ENCODE measurements at regions not wholly inside any gene's neighbourhood (a gene's known extent, or its start where the extent isn't known, plus 50 kb on each side); places are given as distances from the start of the nearest gene placed in this dataset.

GRCh38 chr9:11072176-11072575 is 459.4 kb upstream of the PTPRD start:
- Histone ChIP-seq H3K27me3 (no peaks in the 10 kb centered on the region), H3K36me3 (no peaks in the 10 kb centered on the region), H3K27ac (no peak overlapping the region), H3K4me3 (no peak overlapping the region), H3K4me1 (no peaks in the 10 kb centered on the region), H3K9me3 (no peaks in the 10 kb centered on the region)
- TF ChIP-seq POLR2A (IDR thresholded peaks at IDR 0.05): no peak
- TF ChIP-seq CTCF (IDR thresholded peaks at IDR 0.05): no peak
- no peak for TF ChIP-seq POLR2AphosphoS5 (IDR thresholded peaks at IDR 0.05)
- TF ChIP-seq EP300 (IDR thresholded peaks at IDR 0.05; ENCODE audit: low read depth): no peak
- in situ Hi-C loops (cut with MboI; ENCODE audit: low pct_ligation_motif_present in 1 of 4, low pct_unique_long_range_greater_than_20kb in 1 of 4, low sequenced_read_pairs in 3 of 4) (no loop called here), intact Hi-C loops (cut with DNase I; ENCODE audit: low total_unique reads) (no loop called here)
- 0 to 6% methylated on average over 1 of the region's 1 CpG for WGBS, 2 donors (ENCODE audit: low coverage in 1 of 2)
- no peak for DNase-seq

DNA sequence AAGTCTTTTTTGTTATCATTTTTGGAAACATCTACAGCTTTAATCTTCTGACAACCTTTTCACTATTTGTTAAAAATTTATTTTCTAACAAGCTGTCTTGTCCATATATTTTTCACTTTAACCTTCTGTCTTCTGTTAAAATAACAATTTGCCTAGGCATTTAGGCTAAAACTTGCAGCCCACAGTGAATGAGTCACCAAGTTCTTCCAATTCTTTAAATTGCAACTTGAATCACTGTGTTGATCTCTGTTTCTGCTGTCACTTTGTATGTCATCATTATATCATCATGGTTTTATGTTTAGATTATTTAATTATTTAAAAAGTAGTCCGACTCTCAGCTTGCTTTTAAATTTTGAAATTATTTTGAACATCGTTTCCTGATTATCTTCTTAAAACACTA is 473.8 kb upstream of the PTPRD start:
- no peaks in the 10 kb centered on the region for H3K9me3 ChIP-seq
- WGBS, 2 donors (ENCODE audit: low coverage in 1 of 2): 83% methylated on average over 2 of the region's 2 CpGs
- no peak for TF ChIP-seq POLR2A (IDR thresholded peaks at IDR 0.05)
- TF ChIP-seq EP300 (IDR thresholded peaks at IDR 0.05; ENCODE audit: low read depth): no peak
- TF ChIP-seq CTCF (IDR thresholded peaks at IDR 0.05): no peak
- no peak for TF ChIP-seq POLR2AphosphoS5 (IDR thresholded peaks at IDR 0.05)
- H3K36me3 ChIP-seq: no peaks in the 10 kb centered on the region
- no peak overlapping the region for H3K27ac ChIP-seq
- intact Hi-C loops (cut with DNase I; ENCODE audit: low total_unique reads): no loop called here
- H3K4me3 ChIP-seq: no peak overlapping the region
- no peak for DNase-seq
- in situ Hi-C loops (cut with MboI; ENCODE audit: low pct_ligation_motif_present in 1 of 4, low pct_unique_long_range_greater_than_20kb in 1 of 4, low sequenced_read_pairs in 3 of 4): no loop called here
- no peaks in the 10 kb centered on the region for H3K4me1 ChIP-seq
- H3K27me3 ChIP-seq: no peaks in the 10 kb centered on the region

DNA sequence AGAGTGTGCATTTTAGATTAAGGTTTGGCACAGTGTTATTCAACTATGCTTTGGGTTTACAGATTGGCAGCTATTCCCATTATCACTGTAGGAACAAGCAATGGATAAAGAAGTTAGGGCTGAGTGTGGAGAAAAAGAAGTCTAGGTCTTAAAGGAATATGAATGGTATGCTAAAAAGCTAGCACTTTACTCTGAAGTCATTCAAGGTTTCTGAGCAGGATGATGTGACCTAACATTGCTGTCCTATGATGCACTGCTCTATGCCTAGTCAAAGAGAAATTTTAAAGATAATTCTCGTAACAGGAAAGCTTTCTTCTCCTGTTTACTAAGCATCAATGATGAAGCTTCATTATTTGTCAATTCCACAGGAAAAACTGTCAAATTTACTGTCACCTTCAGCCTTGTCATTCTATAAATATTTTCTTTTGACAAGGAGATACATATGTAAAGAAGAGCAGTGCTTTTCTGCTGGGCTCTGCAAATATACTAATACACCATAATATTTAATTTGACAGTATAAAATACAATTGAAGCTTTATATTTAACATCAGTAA is 476.1 kb upstream of the PTPRD start:
- Histone ChIP-seq H3K4me1 (no peaks in the 10 kb centered on the region), H3K27ac (no peak overlapping the region), H3K36me3 (no peaks in the 10 kb centered on the region), H3K4me3 (no peak overlapping the region), H3K27me3 (no peaks in the 10 kb centered on the region), H3K9me3 (no peaks in the 10 kb centered on the region)
- intact Hi-C loops (cut with DNase I; ENCODE audit: low total_unique reads): no loop called here
- TF ChIP-seq POLR2AphosphoS5 (IDR thresholded peaks at IDR 0.05): no peak
- TF ChIP-seq CTCF (IDR thresholded peaks at IDR 0.05): no peak
- no peak for TF ChIP-seq POLR2A (IDR thresholded peaks at IDR 0.05)
- no peak for TF ChIP-seq EP300 (IDR thresholded peaks at IDR 0.05; ENCODE audit: low read depth)
- in situ Hi-C loops (cut with MboI; ENCODE audit: low pct_ligation_motif_present in 1 of 4, low pct_unique_long_range_greater_than_20kb in 1 of 4, low sequenced_read_pairs in 3 of 4): no loop called here
- DNase-seq: no peak
- 53 to 65% methylated on average over 1 of the region's 1 CpG for WGBS, 2 donors (ENCODE audit: low coverage in 1 of 2)

DNA sequence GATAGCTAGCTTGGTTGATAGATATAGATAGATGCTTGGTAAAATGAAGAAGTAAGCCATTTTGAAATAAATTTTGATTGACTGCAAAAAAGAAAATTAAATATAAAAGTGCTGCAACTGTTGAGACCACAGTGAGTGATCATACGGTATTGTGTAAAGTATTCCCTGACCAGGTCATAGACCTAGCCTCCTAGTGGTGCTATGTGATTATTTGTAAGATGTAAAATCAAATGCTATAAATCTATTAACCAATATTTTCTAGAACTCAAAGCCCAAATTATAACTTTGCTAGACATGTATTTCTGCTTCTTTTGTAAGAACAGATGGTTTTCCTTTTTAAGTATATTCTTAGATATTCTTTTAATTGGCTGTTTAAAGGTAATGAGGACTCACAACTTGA is 480.2 kb upstream of the PTPRD start:
- no peaks in the 10 kb centered on the region for H3K36me3 ChIP-seq
- 20 to 47% methylated on average over 1 of the region's 1 CpG for WGBS, 2 donors (ENCODE audit: low coverage in 1 of 2)
- no peak overlapping the region for H3K4me3 ChIP-seq
- H3K27me3 ChIP-seq: no peaks in the 10 kb centered on the region
- in situ Hi-C loops (cut with MboI; ENCODE audit: low pct_ligation_motif_present in 1 of 4, low pct_unique_long_range_greater_than_20kb in 1 of 4, low sequenced_read_pairs in 3 of 4) (no loop called here), intact Hi-C loops (cut with DNase I; ENCODE audit: low total_unique reads) (no loop called here)
- no peaks in the 10 kb centered on the region for H3K9me3 ChIP-seq
- no peak for DNase-seq
- TF ChIP-seq POLR2AphosphoS5 (IDR thresholded peaks at IDR 0.05) (no peak), POLR2A (IDR thresholded peaks at IDR 0.05) (no peak), CTCF (IDR thresholded peaks at IDR 0.05) (no peak), EP300 (IDR thresholded peaks at IDR 0.05; ENCODE audit: low read depth) (no peak)
- H3K27ac ChIP-seq: no peak overlapping the region
- H3K4me1 ChIP-seq: no peaks in the 10 kb centered on the region

Measured in transverse colon (tissue), 4 donors.